MM.1S (cell line): ENCODE measurements at regions not wholly inside any gene's neighbourhood (a gene's known extent, or its start where the extent isn't known, plus 50 kb on each side); places are given as distances from the start of the nearest gene placed in this dataset.

Experiments
- DNase-seq: peaks from one replicate; pipeline ENCODE4 v3.0.0-alpha.2; 2015
- H2AFZ ChIP-seq: fragments of 300-600 bp; sonication (generic); 2 replicates; pipeline ENCODE4 v1.6.0; 2016; ENCODE audit warnings: antibody characterized with exemption, low read length
- H3F3A ChIP-seq: fragments of 300-600 bp; sonication (generic); 2 replicates; pipeline ENCODE4 v1.6.1; 2016; ENCODE audit warnings: mild to moderate bottlenecking, antibody characterized with exemption, low read length, moderate library complexity, mixed read lengths; ENCODE audit not compliant: insufficient read depth
- H3K27ac ChIP-seq: fragments of 300-600 bp; sonication (generic); 2 replicates; pipeline ENCODE4 v1.5.1; 2016; ENCODE audit warnings: mild to moderate bottlenecking, low read length
- H3K27me3 ChIP-seq: fragments of 300-600 bp; sonication (generic); replicated peaks from 2 replicates; pipeline ENCODE4 v1.6.0; 2016; ENCODE audit warnings: low read length; ENCODE audit not compliant: insufficient read depth
- H3K36me3 ChIP-seq: fragments of 300-600 bp; sonication (generic); replicated peaks from 2 replicates; pipeline ENCODE4 v1.6.1; 2016; ENCODE audit warnings: mild to moderate bottlenecking, low read length, mixed read lengths; ENCODE audit not compliant: insufficient read depth
- H3K4me1 ChIP-seq: fragments of 300-600 bp; sonication (generic); 2 replicates; pipeline ENCODE4 v1.6.1; 2016; ENCODE audit warnings: low read length, mixed read lengths
- H3K4me2 ChIP-seq: fragments of 300-600 bp; sonication (generic); 2 replicates; pipeline ENCODE4 v1.6.0; 2016; ENCODE audit warnings: low read depth, low read length
- H3K4me3 ChIP-seq: fragments of 300-600 bp; sonication (generic); 2 replicates; pipeline ENCODE4 v1.5.1; 2016; ENCODE audit warnings: low read length, mixed read lengths
- H3K79me2 ChIP-seq: fragments of 300-600 bp; sonication (generic); 2 replicates; pipeline ENCODE4 v1.6.1; 2016; ENCODE audit warnings: mixed run types, low read length, mixed read lengths
- H3K9ac ChIP-seq: fragments of 300-600 bp; sonication (generic); 2 replicates; pipeline ENCODE4 v1.6.1; 2016; ENCODE audit warnings: low read length, mixed read lengths
- H3K9me2 ChIP-seq: fragments of 300-600 bp; sonication (generic); replicated peaks from 2 replicates; pipeline ENCODE4 v1.6.1; 2016; ENCODE audit warnings: mild to moderate bottlenecking, low read length, mixed read lengths; ENCODE audit not compliant: insufficient read depth
- H3K9me3 ChIP-seq: fragments of 300-600 bp; sonication (generic); replicated peaks from 2 replicates; pipeline ENCODE4 v1.6.1; 2016; ENCODE audit warnings: mild to moderate bottlenecking, low read length, mixed read lengths; ENCODE audit not compliant: insufficient read depth
- H4K20me1 ChIP-seq: fragments of 300-600 bp; sonication (generic); 2 replicates; pipeline ENCODE4 v1.6.1; 2016; ENCODE audit warnings: mild to moderate bottlenecking, low read length, moderate library complexity, mixed read lengths; ENCODE audit not compliant: insufficient read depth
- CTCF ChIP-seq: fragments of 300-600 bp; sonication (generic); IDR thresholded peaks from 2 replicates; pipeline ENCODE4 v1.5.1; 2016; ENCODE audit warnings: antibody characterized with exemption, low read length, mixed read lengths
- EZH2 ChIP-seq: fragments of 300-600 bp; sonication (generic); optimal IDR thresholded peaks from 2 replicates; pipeline ENCODE3; 2017; ENCODE audit warnings: low read depth, mild to moderate bottlenecking, antibody characterized with exemption, low read length, mixed read lengths
- EZH2phosphoT487 ChIP-seq: fragments of 300-600 bp; sonication (generic); IDR thresholded peaks from 2 replicates; pipeline ENCODE4 v1.6.1; 2018; ENCODE audit warnings: antibody characterized with exemption, low read length

GRCh38 chr11:97973352-97973857, 1047.3 kb upstream of the CNTN5 start:
- TF ChIP-seq EZH2phosphoT487 (no peak), CTCF (no peak), EZH2 (no peak)
- H3K9ac ChIP-seq, result no peak overlapping the region
- H3K27ac ChIP-seq, result no peak overlapping the region

GRCh38 chr11:97974798-97975498, 1045.8 kb upstream of the CNTN5 start:
- H3K4me1 ChIP-seq, result no peaks in the 10 kb centered on the region
- no peak overlapping the region for H2AFZ ChIP-seq
- H3K79me2 ChIP-seq, result no peaks in the 10 kb centered on the region
- H3K4me3 ChIP-seq, result no peak overlapping the region
- TF ChIP-seq EZH2phosphoT487 (no peak), CTCF (no peak), EZH2 (no peak)
- H3K27me3 ChIP-seq, result no peaks in the 10 kb centered on the region
- no peaks in the 10 kb centered on the region for H3F3A ChIP-seq
- H3K36me3 ChIP-seq, result no peaks in the 10 kb centered on the region
- no peak overlapping the region for H3K9ac ChIP-seq
- no peak overlapping the region for H3K4me2 ChIP-seq
- no peaks in the 10 kb centered on the region for H3K9me3 ChIP-seq
- no peaks in the 10 kb centered on the region for H3K9me2 ChIP-seq
- no peaks in the 10 kb centered on the region for H4K20me1 ChIP-seq
- H3K27ac ChIP-seq, result no peak overlapping the region
- no peak for DNase-seq

More at GRCh38 chr11:97973352-97973857, 1047.3 kb upstream of the CNTN5 start:
- Histone ChIP-seq H3K36me3 (no peaks in the 10 kb centered on the region), H3K4me2 (no peak overlapping the region), H2AFZ (no peak overlapping the region), H3K4me3 (no peak overlapping the region), H3F3A (no peaks in the 10 kb centered on the region), H3K9me3 (no peaks in the 10 kb centered on the region), H3K4me1 (no peaks in the 10 kb centered on the region), H3K79me2 (no peaks in the 10 kb centered on the region), H3K9me2 (no peaks in the 10 kb centered on the region), H3K27me3 (no peaks in the 10 kb centered on the region), H4K20me1 (no peaks in the 10 kb centered on the region)
- no peak for DNase-seq

GRCh38 chr11:97977726-97978125, 1043.0 kb upstream of the CNTN5 start:
- Histone ChIP-seq H3F3A (no peaks in the 10 kb centered on the region), H2AFZ (no peak overlapping the region), H3K9me2 (no peaks in the 10 kb centered on the region), H3K79me2 (no peaks in the 10 kb centered on the region), H3K36me3 (no peaks in the 10 kb centered on the region), H3K27ac (no peak overlapping the region), H3K4me3 (no peak overlapping the region), H3K9ac (no peak overlapping the region), H4K20me1 (no peaks in the 10 kb centered on the region), H3K27me3 (no peaks in the 10 kb centered on the region), H3K9me3 (no peaks in the 10 kb centered on the region), H3K4me2 (no peak overlapping the region), H3K4me1 (no peaks in the 10 kb centered on the region)
- TF ChIP-seq EZH2 (no peak), CTCF (no peak), EZH2phosphoT487 (no peak)
- no peak for DNase-seq
